M059J (cell line): ENCODE measurements at regions not wholly inside any gene's neighbourhood (a gene's known extent, or its start where the extent isn't known, plus 50 kb on each side); places are given as distances from the start of the nearest gene placed in this dataset.

ENCODE experiments used
- DNase-seq: peaks from one replicate; pipeline ENCODE4 v3.0.0-alpha.2; 2012; ENCODE audit warnings: low read depth

DNA sequence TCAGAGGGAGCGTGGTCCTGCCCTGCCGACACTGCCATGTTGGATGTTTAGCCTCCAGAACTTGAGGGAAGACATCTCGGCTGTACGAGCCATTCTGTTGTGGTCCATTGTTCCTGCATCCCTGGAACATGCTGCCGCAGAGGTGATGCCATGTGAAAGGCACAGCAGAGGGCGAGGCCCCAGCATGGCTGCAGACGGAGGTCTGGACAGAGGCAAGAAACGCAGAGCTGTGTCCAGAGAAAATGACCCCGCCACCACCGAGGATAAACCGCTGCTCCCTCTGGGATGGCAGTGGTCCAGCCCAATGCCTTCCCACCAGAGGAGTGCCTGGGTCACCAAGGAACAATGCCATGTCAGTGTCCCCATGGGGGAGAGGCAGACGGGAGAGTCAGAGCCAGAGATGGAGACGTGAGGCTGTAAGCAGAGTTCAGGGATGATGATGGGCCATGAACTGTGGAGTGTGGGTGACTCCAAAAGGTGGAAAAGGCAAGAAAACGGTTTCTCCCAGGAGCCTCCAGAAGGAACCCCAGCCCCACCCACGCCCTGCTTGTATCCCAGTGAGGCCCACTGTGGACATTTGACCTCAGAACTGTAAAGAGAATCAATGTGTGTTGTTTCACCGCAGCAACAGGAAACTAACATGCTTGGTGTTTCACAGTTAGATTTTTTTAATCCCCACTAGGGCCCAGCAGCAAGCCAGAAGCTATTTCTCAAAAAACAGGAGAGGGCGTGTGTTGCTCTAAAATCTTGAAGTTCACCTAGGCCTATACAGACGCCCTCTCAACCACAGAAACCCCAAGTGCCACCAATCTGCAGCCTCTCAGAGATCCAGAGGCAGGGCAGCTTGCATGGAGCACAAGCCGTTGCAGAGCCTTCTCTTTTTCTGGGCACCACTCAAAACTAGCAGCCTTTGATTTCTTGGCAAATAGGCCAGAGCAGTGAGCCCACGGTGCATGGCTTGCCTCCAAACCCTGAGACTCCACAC is 1422.9 kb downstream of the TBC1D22A start:
- no peak for DNase-seq

- no peak for DNase-seq
Measured at GRCh38 chr22:48182846-48183805, 1420.7 kb downstream of the TBC1D22A start.

DNA sequence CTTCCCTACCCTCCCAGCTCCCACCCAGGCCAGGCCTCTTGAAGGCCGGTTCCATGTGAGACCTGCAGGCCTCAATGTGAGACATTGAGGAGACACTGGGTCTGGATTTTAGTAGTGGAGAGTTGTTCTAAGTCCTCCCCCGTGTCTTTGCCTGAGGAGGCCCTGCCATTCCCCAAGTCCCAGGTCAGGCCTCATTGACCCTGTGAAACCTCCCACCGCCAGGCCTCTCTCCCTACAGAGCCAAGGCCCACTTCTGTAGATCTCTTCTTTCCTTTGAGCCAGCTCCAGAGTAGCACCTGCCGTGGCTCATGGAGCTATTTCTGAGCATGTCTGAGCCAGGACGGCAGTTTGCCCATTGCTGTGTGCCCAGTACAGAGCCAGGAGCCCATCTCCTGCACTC is 1419.6 kb downstream of the TBC1D22A start:
- no peak for DNase-seq

DNA sequence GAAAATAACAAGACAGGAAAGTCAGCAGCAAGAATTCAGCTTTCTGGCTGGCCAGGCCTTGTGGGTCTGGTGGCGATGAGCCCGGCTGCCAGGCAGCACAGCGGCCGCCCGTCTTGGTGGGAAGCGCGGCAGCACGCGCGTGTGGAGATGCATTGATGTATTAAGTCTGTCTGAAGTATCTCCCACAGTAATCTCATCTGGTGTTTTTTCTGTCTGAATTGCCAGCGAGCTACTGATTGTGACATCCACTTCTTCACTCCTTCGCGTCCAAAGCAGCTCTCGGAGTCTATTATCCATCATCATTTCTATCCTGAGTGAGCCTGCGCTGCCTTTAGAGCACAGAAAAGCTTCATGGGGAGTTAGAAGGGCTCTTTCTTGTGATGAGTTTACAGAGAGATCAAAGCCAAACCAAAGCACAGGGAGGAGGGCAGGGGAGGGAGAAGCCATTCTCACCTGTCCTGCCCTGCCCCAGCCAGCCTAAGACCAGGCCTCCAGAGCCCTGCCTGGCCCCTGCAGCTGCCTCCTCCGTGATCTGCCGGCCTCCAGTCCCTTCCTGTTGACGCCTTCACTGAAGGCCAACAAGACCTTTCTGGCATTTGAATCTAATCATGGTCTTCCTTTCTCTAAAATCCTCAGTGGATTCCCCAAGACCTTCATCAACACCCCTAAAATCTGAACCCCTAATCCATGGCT is 1419.0 kb downstream of the TBC1D22A start:
- no peak for DNase-seq

DNA sequence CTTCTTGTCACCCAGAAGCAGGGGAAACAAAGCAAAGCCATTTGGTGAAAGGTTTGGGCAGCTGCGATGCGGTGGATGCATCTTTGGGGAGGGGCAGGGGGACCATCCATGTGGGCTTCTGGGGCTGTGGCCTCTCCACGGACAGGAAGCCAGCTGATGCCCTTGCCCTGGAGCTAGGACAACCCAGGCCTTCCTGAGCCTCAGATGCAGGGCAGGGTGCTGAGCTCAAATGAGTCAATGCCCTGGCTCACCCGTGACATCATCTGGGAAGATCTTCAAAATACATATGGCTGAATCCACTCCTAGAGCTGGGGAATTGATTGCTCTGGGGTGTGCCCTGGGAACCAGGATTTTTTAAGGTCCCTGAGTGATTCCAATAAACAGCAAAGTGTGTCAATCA is 1418.2 kb downstream of the TBC1D22A start:
- no peak for DNase-seq

- DNase-seq, result no peak
Measured at GRCh38 chr22:48179571-48180546, 1417.4 kb downstream of the TBC1D22A start.

DNA sequence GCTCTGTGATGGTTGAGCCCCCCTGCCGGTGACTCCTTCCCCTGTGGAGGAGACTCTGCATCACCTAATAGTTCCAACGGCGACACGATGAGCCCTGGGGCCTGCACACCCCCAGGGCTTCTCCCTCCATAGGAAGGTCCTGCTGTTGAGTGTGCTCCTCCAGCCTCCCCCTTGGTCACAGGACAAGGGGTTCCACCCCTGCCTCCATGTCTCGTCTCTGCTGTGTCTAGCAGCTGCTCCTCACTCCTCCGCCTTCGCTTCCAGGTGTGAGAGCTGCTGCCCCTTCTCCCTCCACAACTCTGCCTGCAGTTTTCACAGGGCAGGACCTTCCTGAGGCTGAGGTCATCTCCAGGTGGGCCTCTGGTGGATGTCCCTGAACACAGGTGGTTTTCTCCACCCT is 1416.1 kb downstream of the TBC1D22A start:
- DNase-seq, result no peak

DNA sequence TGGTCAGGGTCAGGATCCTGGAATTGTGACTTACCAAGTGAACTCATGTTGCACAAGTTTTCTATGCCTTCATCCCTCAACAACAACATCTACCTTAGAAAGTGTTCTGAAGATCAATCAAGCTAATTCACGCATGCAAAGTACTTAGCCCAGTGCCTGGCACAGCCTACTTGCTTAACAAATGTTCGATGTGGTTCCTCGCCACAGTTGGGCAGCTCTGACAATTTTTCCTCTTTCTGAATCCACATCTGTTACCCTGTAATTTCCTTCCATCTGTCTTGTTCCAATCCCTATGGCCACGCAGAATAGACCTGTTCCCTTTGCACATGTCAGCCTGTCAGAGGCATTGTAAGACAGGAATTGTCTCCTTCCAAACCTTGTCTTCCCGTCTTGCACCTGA is 1415.2 kb downstream of the TBC1D22A start:
- no peak for DNase-seq

GRCh38 chr22:48175721-48176120 is 1413.3 kb downstream of the TBC1D22A start:
- no peak for DNase-seq

DNA sequence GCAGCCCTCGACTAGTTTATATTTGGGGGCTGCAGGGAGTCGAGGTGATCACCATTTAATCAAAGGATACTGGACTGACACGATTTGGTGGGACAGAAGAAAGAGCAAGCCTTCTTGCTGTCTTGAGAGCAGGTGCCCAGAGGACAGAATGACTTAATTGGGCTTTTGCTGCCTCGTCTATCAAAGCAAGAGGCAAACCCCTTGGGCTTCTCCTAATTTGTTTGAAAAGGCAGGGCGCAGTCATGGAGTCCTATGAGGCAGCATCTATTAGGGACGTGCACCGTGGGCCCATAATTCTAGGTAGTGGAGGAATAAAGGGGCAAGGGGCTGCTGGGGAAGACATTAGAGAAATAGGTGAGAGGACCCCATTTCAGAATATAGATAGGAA is 1411.3 kb downstream of the TBC1D22A start:
- no peak for DNase-seq

DNA sequence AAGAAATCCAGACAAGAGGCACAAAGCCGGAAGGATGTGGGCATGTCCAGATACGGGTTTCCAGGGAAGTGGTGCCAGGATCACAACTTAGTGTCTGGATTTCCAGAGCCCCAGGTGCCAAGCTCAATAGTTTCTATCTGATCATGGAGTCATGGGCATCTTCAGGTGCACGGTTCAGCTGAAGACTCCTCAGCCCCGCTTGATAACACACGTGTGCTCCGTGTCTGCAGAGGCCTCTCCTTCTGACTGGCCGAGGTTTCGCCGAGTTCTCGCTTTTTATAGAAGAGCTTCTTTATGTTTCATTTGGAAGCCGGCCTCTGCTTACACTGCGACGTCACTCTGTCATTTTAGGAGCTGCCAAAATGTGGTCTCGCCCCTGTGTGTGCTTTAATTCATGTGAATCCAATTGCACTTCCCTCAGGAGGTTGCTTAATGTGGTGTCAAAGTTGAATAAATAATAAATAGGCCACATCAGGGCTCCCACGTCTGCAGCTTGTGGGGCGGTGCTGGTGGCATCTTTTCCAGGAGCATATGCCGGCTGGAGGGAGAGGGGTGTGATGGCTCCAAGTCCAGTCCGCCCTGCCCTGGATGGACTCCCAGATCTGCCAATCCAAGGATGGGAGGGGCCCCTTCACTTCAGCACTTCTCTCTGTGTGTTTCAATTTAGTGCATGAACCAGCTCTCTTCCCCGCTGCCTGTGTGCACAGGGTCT is 1410.8 kb downstream of the TBC1D22A start:
- no peak for DNase-seq

GRCh38 chr22:48171271-48171691 is 1408.8 kb downstream of the TBC1D22A start:
- no peak for DNase-seq

DNA sequence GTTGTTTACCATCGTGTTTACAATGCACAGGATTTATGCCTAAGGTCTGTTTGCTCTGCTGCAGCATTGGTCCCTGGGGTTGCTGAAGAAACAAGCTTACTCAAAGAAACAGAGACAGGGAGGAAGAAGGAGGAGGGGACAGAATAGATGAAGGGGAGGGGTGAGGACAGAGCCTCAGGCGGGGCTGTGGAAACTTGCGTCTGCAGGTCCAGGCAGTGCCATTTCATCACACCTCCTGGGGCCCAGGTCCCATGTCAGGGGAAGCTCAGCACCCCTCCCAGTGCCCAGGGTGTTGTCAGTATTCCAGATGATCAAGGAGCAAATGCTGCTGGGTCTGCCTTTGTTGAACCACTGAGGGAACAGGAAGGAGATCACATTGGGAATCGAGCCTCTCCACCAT is 1406.8 kb downstream of the TBC1D22A start:
- no peak for DNase-seq

DNA sequence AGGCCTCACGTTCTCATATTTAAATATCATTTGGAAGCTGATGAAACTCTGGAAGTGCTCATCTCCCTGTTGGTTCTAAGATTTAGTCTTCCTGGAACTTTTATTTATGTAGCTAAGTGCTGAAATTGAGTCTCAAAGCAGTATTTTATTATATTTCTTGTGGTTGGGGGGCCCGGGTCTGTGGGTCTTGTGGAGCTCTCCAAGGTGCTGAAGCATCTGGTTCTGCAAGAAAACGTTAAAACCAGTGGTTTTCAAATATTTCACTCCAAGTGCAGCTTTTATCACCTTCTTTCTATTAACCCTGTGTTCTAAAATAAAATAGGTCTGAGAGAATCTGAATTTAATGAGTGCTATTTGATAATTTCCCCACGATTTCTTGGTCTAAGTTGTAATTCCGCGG is 1404.8 kb downstream of the TBC1D22A start:
- no peak for DNase-seq

DNA sequence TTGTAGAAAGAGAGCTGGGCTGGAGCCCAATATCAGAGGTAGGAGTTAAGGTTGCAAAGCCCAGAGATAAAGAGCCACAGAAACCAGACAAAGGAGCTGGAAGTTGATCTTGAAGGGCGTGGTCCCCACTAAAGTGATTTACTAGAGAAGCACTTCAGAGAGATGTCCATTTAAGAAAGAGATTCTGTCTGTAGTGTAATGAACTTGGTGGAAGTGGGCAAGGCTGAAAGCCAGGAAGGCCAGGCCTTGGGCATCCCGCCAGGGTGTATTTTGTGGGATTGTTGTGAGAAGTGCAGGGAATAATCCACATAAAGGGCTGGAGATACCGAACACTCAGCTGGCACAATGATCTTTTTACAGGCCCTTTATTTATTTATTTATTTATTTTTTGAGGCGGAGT is 1398.8 kb downstream of the TBC1D22A start:
- DNase-seq, result no peak

DNA sequence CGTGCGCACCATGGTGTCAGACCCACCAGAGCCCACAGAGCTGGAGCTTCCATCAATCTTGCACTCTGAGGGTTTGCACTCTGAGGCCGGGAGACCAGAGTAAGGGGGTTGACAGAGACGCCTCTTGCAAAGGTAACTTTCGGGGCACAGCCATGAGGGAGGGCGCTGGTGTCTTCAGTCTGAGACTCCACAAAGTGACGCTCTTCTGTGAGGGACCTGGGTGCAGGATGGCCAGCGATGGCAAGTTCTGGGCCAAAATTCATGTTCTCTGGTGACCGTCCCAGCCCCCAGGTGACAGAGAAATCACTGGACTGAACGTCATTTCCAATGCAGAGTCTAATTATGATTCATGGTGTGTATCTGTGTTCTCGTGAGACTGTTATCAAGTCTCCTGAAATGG is 1395.2 kb downstream of the TBC1D22A start:
- no peak for DNase-seq

- no peak for DNase-seq
Measured at GRCh38 chr22:48156603-48157355, 1394.3 kb downstream of the TBC1D22A start.

GRCh38 chr22:48155446-48155845 is 1393.0 kb downstream of the TBC1D22A start:
- DNase-seq, result no peak

DNA sequence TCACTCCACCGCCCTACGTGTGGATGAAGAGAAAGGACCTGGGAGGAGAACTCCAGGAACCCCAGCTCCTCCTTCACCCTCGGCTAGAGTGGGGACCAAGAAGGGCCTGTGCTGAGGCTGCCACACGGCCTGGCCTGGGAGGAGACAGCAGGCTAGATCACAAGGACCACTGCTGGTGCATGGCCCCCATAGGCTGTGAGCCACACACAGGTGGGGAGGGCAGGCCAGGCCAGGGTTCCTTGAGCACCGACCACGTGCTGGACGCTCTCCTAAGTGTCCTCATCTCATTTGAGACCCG is 1392.4 kb downstream of the TBC1D22A start:
- DNase-seq, result no peak
